ENCODE measurements at regions not wholly inside any gene's neighbourhood (a gene's known extent, or its start where the extent isn't known, plus 50 kb on each side); places are given as distances from the start of the nearest gene placed in this dataset.

DNA sequence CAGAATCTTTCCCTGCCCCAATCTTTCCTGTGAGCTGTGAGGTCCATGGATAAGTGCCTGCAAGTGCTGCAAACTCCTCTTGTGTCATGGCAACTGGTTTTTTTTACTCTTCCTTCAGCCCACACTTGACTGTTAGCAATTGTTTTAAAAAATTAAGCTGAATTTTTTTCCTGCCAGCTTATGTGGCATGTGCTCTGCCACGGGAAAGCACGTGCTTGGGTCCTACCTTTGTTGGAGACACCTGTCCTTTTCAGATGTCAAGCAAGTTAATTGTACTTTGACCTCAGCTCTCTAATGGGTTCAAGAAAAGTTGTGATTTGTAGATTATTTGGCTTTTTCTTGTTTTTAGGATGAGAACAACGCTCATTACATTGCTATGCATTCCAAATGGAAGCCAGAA is 398.5 kb downstream of the NUF2 start:
- intact Hi-C loops (cut with DNase I): no loop called here
- no peaks in the 10 kb centered on the region for H3K27me3 ChIP-seq
- no peaks in the 10 kb centered on the region for H3K4me1 ChIP-seq
- no peak for DNase-seq (ENCODE audit: extremely low spot score)
- peaks cover 0 to 24% (median 16%) of the 10 kb centered on the region in 4 donors for H3K9me3 ChIP-seq
- TF ChIP-seq POLR2AphosphoS5 (IDR thresholded peaks at IDR 0.05) (no peak), POLR2A (IDR thresholded peaks at IDR 0.05; ENCODE audit: low read depth) (no peak), EP300 (IDR thresholded peaks at IDR 0.05) (no peak)
- TF ChIP-seq, protein P1, sequence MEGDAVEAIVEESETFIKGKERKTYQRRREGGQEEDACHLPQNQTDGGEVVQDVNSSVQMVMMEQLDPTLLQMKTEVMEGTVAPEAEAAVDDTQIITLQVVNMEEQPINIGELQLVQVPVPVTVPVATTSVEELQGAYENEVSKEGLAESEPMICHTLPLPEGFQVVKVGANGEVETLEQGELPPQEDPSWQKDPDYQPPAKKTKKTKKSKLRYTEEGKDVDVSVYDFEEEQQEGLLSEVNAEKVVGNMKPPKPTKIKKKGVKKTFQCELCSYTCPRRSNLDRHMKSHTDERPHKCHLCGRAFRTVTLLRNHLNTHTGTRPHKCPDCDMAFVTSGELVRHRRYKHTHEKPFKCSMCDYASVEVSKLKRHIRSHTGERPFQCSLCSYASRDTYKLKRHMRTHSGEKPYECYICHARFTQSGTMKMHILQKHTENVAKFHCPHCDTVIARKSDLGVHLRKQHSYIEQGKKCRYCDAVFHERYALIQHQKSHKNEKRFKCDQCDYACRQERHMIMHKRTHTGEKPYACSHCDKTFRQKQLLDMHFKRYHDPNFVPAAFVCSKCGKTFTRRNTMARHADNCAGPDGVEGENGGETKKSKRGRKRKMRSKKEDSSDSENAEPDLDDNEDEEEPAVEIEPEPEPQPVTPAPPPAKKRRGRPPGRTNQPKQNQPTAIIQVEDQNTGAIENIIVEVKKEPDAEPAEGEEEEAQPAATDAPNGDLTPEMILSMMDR (IDR thresholded peaks at IDR 0.05): no peak
- 92% methylated on average over 3 of the region's 3 CpGs for WGBS
- H3K36me3 ChIP-seq: no peaks in the 10 kb centered on the region
- no peak overlapping the region for H3K4me3 ChIP-seq
- no peak overlapping the region for H3K27ac ChIP-seq (replicated peaks in 1 of 4)

DNA sequence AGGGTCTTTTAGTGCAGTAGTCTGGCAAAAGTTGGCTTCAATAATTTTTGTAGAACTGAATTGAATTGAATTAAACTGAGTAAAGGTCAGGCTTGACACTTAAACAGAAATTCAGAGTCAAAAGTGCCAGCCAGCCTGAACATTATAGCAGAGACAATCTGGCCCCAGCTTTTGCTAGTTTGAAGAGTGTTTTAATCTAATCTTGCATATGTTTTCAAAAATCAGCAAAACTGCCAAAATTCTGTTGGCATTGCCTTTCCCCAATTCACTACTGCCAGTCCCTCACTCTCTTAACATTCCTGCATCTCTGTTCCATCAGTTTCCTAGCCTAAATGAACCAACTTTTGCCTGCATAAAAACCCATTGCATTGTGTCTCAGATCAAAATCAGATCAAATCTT is 403.8 kb downstream of the NUF2 start:
- no peaks in the 10 kb centered on the region for H3K9me3 ChIP-seq
- no peak for TF ChIP-seq POLR2A (IDR thresholded peaks at IDR 0.05; ENCODE audit: low read depth)
- TF ChIP-seq, protein P1 (IDR thresholded peaks at IDR 0.05): no peak
- TF ChIP-seq EP300 (IDR thresholded peaks at IDR 0.05): no peak
- no peak for TF ChIP-seq POLR2AphosphoS5 (IDR thresholded peaks at IDR 0.05)
- no peaks in the 10 kb centered on the region for H3K27me3 ChIP-seq
- no peaks in the 10 kb centered on the region for H3K36me3 ChIP-seq
- no peak overlapping the region for H3K27ac ChIP-seq (replicated peaks in 1 of 4)
- H3K4me1 ChIP-seq: peaks cover 0 to 7% (median 6%) of the 10 kb centered on the region in 4 donors
- DNase-seq (ENCODE audit: extremely low spot score): no peak
- H3K4me3 ChIP-seq: no peak overlapping the region
- intact Hi-C loops (cut with DNase I): no loop called here

DNA sequence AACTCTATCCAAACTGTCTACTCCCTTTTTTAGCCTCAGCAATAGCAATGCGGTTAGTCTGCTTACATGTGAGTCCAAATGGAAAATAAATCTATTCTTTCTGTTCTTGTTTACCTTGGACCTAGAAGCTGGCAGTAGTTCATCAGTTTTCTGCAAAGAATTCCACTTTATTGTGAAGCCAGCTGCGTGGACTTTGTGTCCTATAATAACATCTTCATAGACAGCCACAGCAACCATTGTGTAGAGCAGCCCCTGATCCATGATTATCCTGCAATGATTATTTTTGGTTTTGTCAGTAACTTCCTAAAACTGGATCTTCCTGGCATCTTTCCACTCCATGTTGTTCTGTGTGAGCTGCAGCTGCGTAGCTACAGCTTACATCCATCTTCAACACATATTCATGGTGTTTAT is 408.7 kb downstream of the NUF2 start:
- intact Hi-C loops (cut with DNase I): no loop called here
- DNase-seq (ENCODE audit: extremely low spot score): no peak
- Histone ChIP-seq H3K36me3 (no peaks in the 10 kb centered on the region), H3K27ac (replicated peaks in 1 of 4) (no peak overlapping the region), H3K9me3 (no peaks in the 10 kb centered on the region), H3K4me3 (no peak overlapping the region), H3K4me1 (peaks cover 0 to 10% (median 9%) of the 10 kb centered on the region in 4 donors), H3K27me3 (no peaks in the 10 kb centered on the region)
- 22% methylated on average over 3 of the region's 3 CpGs for WGBS
- TF ChIP-seq EP300 (IDR thresholded peaks at IDR 0.05) (no peak), POLR2A (IDR thresholded peaks at IDR 0.05; ENCODE audit: low read depth) (no peak), POLR2AphosphoS5 (IDR thresholded peaks at IDR 0.05) (no peak)
- TF ChIP-seq, protein P1 (IDR thresholded peaks at IDR 0.05): no peak

DNA sequence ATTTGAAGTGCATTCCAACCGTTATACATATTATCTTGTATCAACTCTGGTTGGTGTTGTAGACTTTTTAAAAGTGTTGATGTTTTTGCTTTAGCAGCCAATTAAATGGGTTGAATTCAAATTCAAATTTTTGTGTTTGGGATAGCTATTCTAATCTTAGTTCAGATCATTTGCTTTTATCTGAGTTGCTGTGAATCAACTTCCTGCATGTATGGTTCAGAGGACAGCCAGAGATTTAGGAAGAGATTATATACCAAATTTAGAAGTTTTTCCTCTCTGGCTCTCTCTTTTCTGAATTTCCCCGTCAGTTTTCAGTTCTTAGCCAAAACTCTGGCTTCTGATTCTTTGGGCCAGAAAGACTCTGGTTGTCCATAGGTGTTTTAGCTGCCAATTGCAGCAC is 415.5 kb downstream of the NUF2 start:
- intact Hi-C loops (cut with DNase I): no loop called here
- H3K36me3 ChIP-seq: no peaks in the 10 kb centered on the region
- DNase-seq (ENCODE audit: extremely low spot score): no peak
- no peaks in the 10 kb centered on the region for H3K27me3 ChIP-seq
- H3K27ac ChIP-seq (replicated peaks in 1 of 4): no peak overlapping the region
- no peak overlapping the region for H3K4me3 ChIP-seq
- no peaks in the 10 kb centered on the region for H3K4me1 ChIP-seq
- no peak for TF ChIP-seq EP300 (IDR thresholded peaks at IDR 0.05)
- TF ChIP-seq, protein P1 (IDR thresholded peaks at IDR 0.05): no peak
- no peak for TF ChIP-seq POLR2AphosphoS5 (IDR thresholded peaks at IDR 0.05)
- TF ChIP-seq POLR2A (IDR thresholded peaks at IDR 0.05; ENCODE audit: low read depth): no peak
- WGBS: 51% methylated on average over 2 of the region's 2 CpGs
- no peaks in the 10 kb centered on the region for H3K9me3 ChIP-seq

DNA sequence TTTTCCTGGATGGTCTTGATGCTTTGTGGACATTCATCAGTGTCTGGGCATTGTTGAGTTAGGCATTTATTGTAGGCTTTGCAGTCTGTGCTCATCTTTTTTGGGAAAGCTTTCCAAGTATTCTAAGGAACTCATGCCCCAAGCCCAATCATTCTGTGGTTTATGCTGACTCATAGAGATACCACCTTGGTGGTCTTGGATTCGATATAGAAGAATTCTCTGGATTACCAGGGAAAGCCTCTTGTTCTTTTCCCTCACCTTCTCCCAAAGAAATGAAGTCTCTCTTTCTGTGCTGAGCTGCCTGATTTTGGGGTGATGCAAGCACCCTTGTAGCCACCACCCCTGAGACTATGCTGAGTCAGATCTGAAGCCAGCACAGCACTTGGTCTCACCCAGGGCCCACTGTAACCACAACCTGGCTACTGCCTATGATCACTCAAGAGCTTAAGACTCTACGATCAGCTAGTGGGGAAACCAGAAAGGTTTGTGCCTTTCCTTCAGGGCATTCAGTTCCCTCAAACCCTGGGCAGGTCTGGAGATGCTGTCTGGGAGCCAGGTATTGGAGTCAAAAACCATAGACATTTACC is 422.6 kb downstream of the NUF2 start:
- intact Hi-C loops (cut with DNase I): no loop called here
- Histone ChIP-seq H3K4me3 (no peak overlapping the region), H3K9me3 (peaks cover 0 to 20% (median 4%) of the 10 kb centered on the region in 4 donors), H3K27me3 (no peaks in the 10 kb centered on the region), H3K36me3 (no peaks in the 10 kb centered on the region), H3K4me1 (no peaks in the 10 kb centered on the region), H3K27ac (replicated peaks in 1 of 4) (no peak overlapping the region)
- TF ChIP-seq EP300 (IDR thresholded peaks at IDR 0.05) (no peak), POLR2A (IDR thresholded peaks at IDR 0.05; ENCODE audit: low read depth) (no peak), POLR2AphosphoS5 (IDR thresholded peaks at IDR 0.05) (no peak)
- TF ChIP-seq, protein P1 (IDR thresholded peaks at IDR 0.05): no peak
- no peak for DNase-seq (ENCODE audit: extremely low spot score)
- 97% methylated on average over 2 of the region's 2 CpGs for WGBS
